Ectodermal cell (in vitro differentiated cells): ENCODE measurements at regions not wholly inside any gene's neighbourhood (a gene's known extent, or its start where the extent isn't known, plus 50 kb on each side); places are given as distances from the start of the nearest gene placed in this dataset.

ENCODE experiments used
- H3K27ac ChIP-seq: 2 replicates; pipeline ENCODE4 v1.7.0; 2013; ENCODE audit warnings: mild to moderate bottlenecking, low read depth, low read length; ENCODE audit not compliant: insufficient read depth, poor library complexity, severe bottlenecking
- H3K27me3 ChIP-seq: 2 replicates; pipeline ENCODE4 v1.7.0; 2013; ENCODE audit warnings: mild to moderate bottlenecking, low read length; ENCODE audit not compliant: insufficient read depth, control insufficient read depth, poor library complexity, severe bottlenecking
- H3K36me3 ChIP-seq: one replicate; pipeline ENCODE4 v1.7.0; 2013; ENCODE audit warnings: low read length; ENCODE audit not compliant: control insufficient read depth, insufficient read depth
- H3K4me1 ChIP-seq: one replicate; pipeline ENCODE4 v1.7.0; 2013; ENCODE audit warnings: low read length; ENCODE audit not compliant: control insufficient read depth, insufficient read depth
- H3K4me3 ChIP-seq: 2 replicates; pipeline ENCODE4 v1.7.0; 2013; ENCODE audit warnings: low read depth, low read length, control low read depth; ENCODE audit not compliant: insufficient read depth
- H3K9me3 ChIP-seq: 2 replicates; pipeline ENCODE4 v1.7.0; 2013; ENCODE audit warnings: mild to moderate bottlenecking, low read length, moderate library complexity; ENCODE audit not compliant: control insufficient read depth
- WGBS, 2 experiments: methylation state at CpG; one replicate each; pipeline ENCODE4 v1.1.7; 2013; ENCODE audit warnings: missing lambda C conversion rate in 2 of 2; 5-methylcytosine and 5-hydroxymethylcytosine counted together

GRCh38 chr5:106200971-106201370 is 1469.8 kb downstream of the EFNA5 start:
- Histone ChIP-seq H3K9me3 (no peaks in the 10 kb centered on the region), H3K36me3 (no peaks in the 10 kb centered on the region), H3K27me3 (no peaks in the 10 kb centered on the region), H3K4me3 (no peak overlapping the region), H3K27ac (no peak overlapping the region), H3K4me1 (no peaks in the 10 kb centered on the region)
- 88 to 89% methylated on average over 1 to 2 of the region's 4 CpGs for WGBS, 2 experiments

DNA sequence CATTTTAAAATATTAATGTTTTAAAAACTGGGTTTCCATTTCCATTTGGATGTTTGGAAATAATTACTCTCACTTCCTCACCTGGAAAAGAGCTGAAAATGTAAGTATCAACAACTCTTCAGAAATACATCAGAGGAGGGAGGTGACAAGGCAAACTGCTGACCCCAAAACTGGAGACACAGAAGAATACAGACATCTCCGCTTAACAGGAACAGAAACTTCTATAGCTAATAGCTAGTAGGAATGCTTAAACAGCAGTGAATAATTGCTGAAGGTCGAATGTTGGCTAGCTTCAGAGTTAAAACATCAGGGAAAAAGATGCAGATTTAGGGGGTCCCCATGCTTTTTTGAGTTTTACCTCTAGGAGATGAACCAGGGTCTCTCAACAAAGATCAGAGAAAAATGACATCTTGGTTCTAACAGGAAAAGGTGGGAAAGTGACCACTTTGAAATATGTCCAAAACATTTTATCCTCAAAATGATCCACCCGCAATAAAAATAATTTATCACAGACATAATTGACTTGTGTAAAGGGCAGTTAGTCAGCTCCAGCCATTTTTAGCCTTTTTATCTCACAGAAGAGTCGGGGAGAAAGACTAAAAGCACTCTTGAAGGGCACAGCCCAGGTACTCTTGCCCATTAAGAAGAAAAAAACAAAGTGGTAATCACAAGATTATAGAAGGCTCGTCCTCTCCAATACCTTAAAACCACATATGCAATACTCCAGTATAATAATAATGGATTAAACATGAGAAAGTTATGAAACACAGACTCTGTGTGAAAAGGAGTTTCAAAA is 1474.9 kb downstream of the EFNA5 start:
- Histone ChIP-seq H3K27ac (no peak overlapping the region), H3K4me1 (no peaks in the 10 kb centered on the region), H3K4me3 (no peak overlapping the region), H3K9me3 (no peaks in the 10 kb centered on the region), H3K27me3 (no peaks in the 10 kb centered on the region), H3K36me3 (no peaks in the 10 kb centered on the region)
- WGBS, 2 experiments = 94 to 96% methylated on average over 3 to 4 of the region's 5 CpGs

DNA sequence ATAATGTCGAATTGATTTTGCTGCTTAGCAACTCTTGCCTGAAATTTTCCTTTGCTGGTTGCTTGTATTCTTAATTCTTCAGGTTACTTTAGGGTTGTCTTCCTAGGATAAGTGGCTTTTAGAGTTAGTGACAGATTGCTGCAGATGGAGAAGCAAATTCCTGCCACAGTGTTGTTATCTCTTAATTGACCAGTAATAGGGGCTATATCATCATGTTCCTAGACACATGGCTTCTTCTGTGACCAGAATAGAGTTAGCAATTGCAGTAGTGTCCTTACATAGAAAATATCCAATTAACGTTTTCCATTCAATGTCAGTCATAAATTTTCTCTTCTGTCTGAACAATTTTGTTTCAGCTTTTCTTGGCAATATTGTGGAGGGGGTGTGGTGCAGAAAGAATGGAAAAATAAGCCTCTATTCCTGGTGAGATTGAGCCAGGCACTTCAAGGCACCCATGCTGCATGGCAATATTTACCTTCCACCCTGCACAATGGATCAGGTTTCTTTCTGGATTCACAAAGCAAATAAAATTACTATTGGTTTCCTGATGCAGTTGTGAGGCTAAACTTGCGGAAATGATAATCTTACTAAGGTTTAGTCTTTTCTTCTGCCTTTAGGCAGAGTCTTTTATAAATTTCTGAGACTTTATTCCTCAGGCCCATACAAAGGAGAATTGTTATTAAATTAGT is 1481.5 kb downstream of the EFNA5 start:
- Histone ChIP-seq H3K27me3 (no peaks in the 10 kb centered on the region), H3K4me1 (no peaks in the 10 kb centered on the region), H3K36me3 (no peaks in the 10 kb centered on the region), H3K4me3 (no peak overlapping the region), H3K27ac (no peak overlapping the region), H3K9me3 (no peaks in the 10 kb centered on the region)
- 98 to 100% methylated on average over 1 to 2 of the region's 3 CpGs for WGBS, 2 experiments

DNA sequence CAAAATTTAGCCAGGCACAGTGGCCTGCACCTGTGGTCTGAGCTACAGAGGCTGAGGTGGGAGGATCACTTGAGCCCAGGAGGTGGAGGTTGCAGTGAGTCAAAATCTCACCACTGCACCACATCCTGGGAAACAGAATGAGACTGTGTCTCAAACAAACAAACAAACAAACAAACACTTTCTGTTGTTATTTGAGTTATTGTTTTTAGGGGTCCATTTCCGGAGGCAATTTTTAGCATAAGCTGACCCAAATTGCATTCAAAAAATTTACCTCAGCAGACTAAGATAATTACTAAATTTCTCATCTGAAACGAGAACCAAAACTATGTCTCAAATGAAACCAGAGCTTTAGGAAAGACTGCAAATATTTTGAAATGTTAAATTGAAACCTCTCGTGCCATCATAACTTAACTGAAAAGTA is 1485.1 kb downstream of the EFNA5 start:
- Histone ChIP-seq H3K9me3 (no peaks in the 10 kb centered on the region), H3K27me3 (no peaks in the 10 kb centered on the region), H3K27ac (no peak overlapping the region), H3K36me3 (no peaks in the 10 kb centered on the region), H3K4me3 (no peak overlapping the region), H3K4me1 (no peaks in the 10 kb centered on the region)
- 87 to 100% methylated on average over 2 to 3 of the region's 3 CpGs for WGBS, 2 experiments

- no peaks in the 10 kb centered on the region for H3K27me3 ChIP-seq
- H3K4me3 ChIP-seq = no peak overlapping the region
- H3K27ac ChIP-seq = no peak overlapping the region
- WGBS, 2 experiments = 92 to 100% methylated on average over 2 of the region's 3 CpGs
- no peaks in the 10 kb centered on the region for H3K36me3 ChIP-seq
- no peaks in the 10 kb centered on the region for H3K9me3 ChIP-seq
- H3K4me1 ChIP-seq = no peaks in the 10 kb centered on the region
Observed at GRCh38 chr5:106174903-106175302, 1495.8 kb downstream of the EFNA5 start.

GRCh38 chr5:106172681-106173532 is 1497.8 kb downstream of the EFNA5 start:
- Histone ChIP-seq H3K36me3 (no peaks in the 10 kb centered on the region), H3K4me3 (no peak overlapping the region), H3K27me3 (no peaks in the 10 kb centered on the region), H3K27ac (no peak overlapping the region), H3K4me1 (no peaks in the 10 kb centered on the region), H3K9me3 (no peaks in the 10 kb centered on the region)
- 93 to 94% methylated on average over 7 of the region's 7 CpGs for WGBS, 2 experiments

- no peaks in the 10 kb centered on the region for H3K27me3 ChIP-seq
- H3K4me1 ChIP-seq = no peaks in the 10 kb centered on the region
- H3K9me3 ChIP-seq = no peaks in the 10 kb centered on the region
- no peak overlapping the region for H3K27ac ChIP-seq
- H3K36me3 ChIP-seq = no peaks in the 10 kb centered on the region
- WGBS, 2 experiments = 79 to 85% methylated on average over 2 of the region's 2 CpGs
- H3K4me3 ChIP-seq = no peak overlapping the region
Observed at GRCh38 chr5:106171708-106172107, 1499.0 kb downstream of the EFNA5 start.

GRCh38 chr5:106171132-106171531 is 1499.6 kb downstream of the EFNA5 start:
- H3K36me3 ChIP-seq = no peaks in the 10 kb centered on the region

DNA sequence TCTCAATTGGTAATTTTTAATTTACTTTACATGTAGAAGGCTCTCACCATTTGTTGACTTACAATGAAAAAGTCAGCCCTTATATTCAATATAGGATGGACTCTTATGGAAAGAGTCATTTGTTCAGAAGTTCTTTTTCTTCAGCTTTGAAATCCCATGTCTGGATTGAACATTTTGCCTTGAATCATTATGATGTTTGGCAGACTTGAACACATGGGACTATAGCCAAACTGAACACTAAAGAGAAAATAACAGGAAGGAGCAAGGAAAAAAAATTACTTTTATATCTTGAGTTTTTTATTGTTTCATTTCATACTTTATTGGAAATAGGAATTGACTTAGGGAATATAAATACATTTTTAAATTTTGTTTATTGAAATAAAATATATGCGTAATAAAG is 1503.0 kb downstream of the EFNA5 start:
- Histone ChIP-seq H3K4me1 (no peaks in the 10 kb centered on the region), H3K9me3 (no peaks in the 10 kb centered on the region), H3K4me3 (no peak overlapping the region), H3K27ac (no peak overlapping the region), H3K36me3 (no peaks in the 10 kb centered on the region), H3K27me3 (no peaks in the 10 kb centered on the region)
- WGBS, 2 experiments = no CpG with 5 or more reads among the region's 1 CpG

More at GRCh38 chr5:106171132-106171531, 1499.6 kb downstream of the EFNA5 start:
- H3K27ac ChIP-seq = no peak overlapping the region
- no peaks in the 10 kb centered on the region for H3K4me1 ChIP-seq
- H3K4me3 ChIP-seq = no peak overlapping the region
- H3K9me3 ChIP-seq = no peaks in the 10 kb centered on the region
- H3K27me3 ChIP-seq = no peaks in the 10 kb centered on the region

DNA sequence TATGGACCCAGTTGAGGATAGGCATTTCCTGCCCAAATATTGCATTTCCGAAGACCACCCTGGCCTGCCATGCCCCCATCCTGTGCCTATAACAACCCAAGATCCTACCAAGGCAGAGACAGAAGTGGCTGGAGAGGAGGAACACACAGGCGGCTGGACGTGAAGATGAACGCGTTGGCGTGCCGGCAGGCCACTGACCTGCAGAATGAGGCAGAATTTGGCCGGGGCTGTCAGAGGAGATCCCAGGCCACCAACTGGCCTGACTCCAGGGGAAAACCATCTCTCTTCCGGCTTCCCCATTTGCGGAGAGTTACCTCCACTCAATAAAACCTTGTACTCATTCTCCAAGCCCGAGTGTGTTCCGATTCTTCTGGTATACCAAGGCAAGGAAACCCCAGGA is 1507.5 kb downstream of the EFNA5 start:
- Histone ChIP-seq H3K27ac (no peak overlapping the region), H3K4me1 (no peaks in the 10 kb centered on the region), H3K36me3 (no peaks in the 10 kb centered on the region), H3K4me3 (no peak overlapping the region), H3K9me3 (no peaks in the 10 kb centered on the region), H3K27me3 (no peaks in the 10 kb centered on the region)
- 94 to 97% methylated on average over 12 of the region's 12 CpGs for WGBS, 2 experiments
